IMR-90 (cell line): ENCODE measurements at regions not wholly inside any gene's neighbourhood (a gene's known extent, or its start where the extent isn't known, plus 50 kb on each side); places are given as distances from the start of the nearest gene placed in this dataset.

Experiments used
- ATAC-seq: fragments of 200-7000 bp; cut with Tn5 transposase; 2 replicates; pipeline ENCODE4 v1.9.1; 2020; ENCODE audit warnings: low read depth, mild to moderate bottlenecking, moderate library complexity
- BruUV-seq: library from RNA; stranded (reverse); fragments of 400-500 nt; replicated peaks from 2 replicates; lab custom pipeline; 2021; lab: Mats Ljungman, UMichigan
- CTCF ChIA-PET: fragments of 300-600 bp; formaldehyde crosslinking; extraction: SDS; loops from one replicate; lab custom pipeline; 2021; ENCODE audit warnings: antibody characterized with exemption; lab: Yijun Ruan, JAX
- POLR2A ChIA-PET: fragments of 300-600 bp; sonication (Branson Sonifier 250); formaldehyde crosslinking; loops from one replicate; lab custom pipeline; 2022; ENCODE audit warnings: antibody characterized with exemption; ENCODE audit not compliant: unreplicated experiment; lab: Charles Lee
- DNase-seq: peaks from one replicate; pipeline ENCODE4 v3.0.0; 2013
- H2AFZ ChIP-seq: replicated peaks from 2 replicates; pipeline ENCODE3; 2013; ENCODE audit warnings: low read length, mild to moderate bottlenecking; ENCODE audit not compliant: poor library complexity
- H2AK5ac ChIP-seq: 2 replicates; pipeline ENCODE4 v1.6.1; 2013; ENCODE audit warnings: low read depth, low read length, inconsistent platforms
- H2AK9ac ChIP-seq: replicated peaks from 2 replicates; pipeline ENCODE3; 2013; ENCODE audit warnings: mild to moderate bottlenecking, low read depth, low read length, moderate library complexity; ENCODE audit not compliant: poor library complexity
- H2BK120ac ChIP-seq: 2 replicates; pipeline ENCODE4 v1.6.1; 2013; ENCODE audit warnings: low read depth, low read length, inconsistent platforms
- H2BK15ac ChIP-seq: 3 replicates; pipeline ENCODE4 v1.6.1; 2013; ENCODE audit warnings: low read depth, low read length, inconsistent platforms
- H2BK20ac ChIP-seq: 2 replicates; pipeline ENCODE4 v1.6.1; 2013; ENCODE audit warnings: low read depth, mild to moderate bottlenecking, inconsistent platforms, low read length, moderate library complexity
- H2BK5ac ChIP-seq: 2 replicates; pipeline ENCODE4 v1.6.1; 2013; ENCODE audit warnings: mild to moderate bottlenecking, low read depth, low read length, inconsistent platforms; ENCODE audit not compliant: poor library complexity, severe bottlenecking
- H3K14ac ChIP-seq: replicated peaks from 2 replicates; pipeline ENCODE4 v1.6.1; 2013; ENCODE audit warnings: low read depth, low read length, inconsistent platforms
- H3K18ac ChIP-seq: 2 replicates; pipeline ENCODE4 v1.6.1; 2013; ENCODE audit warnings: low read depth, low read length, control low read depth
- H3K23ac ChIP-seq: 2 replicates; pipeline ENCODE4 v1.6.1; 2013; ENCODE audit warnings: low read depth, low read length, inconsistent platforms
- H3K27ac ChIP-seq: 2 replicates; pipeline ENCODE4 v1.5.1; 2013; ENCODE audit warnings: mild to moderate bottlenecking, control low read depth, low read length; ENCODE audit not compliant: insufficient read depth
- H3K27me3 ChIP-seq: 2 replicates; pipeline ENCODE4 v1.6.1; 2013; ENCODE audit warnings: low read length; ENCODE audit not compliant: control insufficient read depth, insufficient read depth
- H3K36me3 ChIP-seq: 2 replicates; pipeline ENCODE4 v1.6.1; 2013; ENCODE audit warnings: low read length, mixed read lengths; ENCODE audit not compliant: control insufficient read depth, insufficient read depth
- H3K4ac ChIP-seq: 2 replicates; pipeline ENCODE4 v1.6.1; 2013; ENCODE audit warnings: low read depth, low read length, inconsistent platforms
- H3K4me1 ChIP-seq: 2 replicates; pipeline ENCODE4 v1.6.1; 2013; ENCODE audit warnings: low read length, mixed read lengths; ENCODE audit not compliant: control insufficient read depth, insufficient read depth
- H3K4me2 ChIP-seq: 2 replicates; pipeline ENCODE4 v1.6.1; 2013; ENCODE audit warnings: low read depth, mild to moderate bottlenecking, control low read depth, low read length, moderate library complexity
- H3K4me3 ChIP-seq: 2 replicates; pipeline ENCODE4 v1.5.1; 2013; ENCODE audit warnings: low read depth, mild to moderate bottlenecking, control low read depth, low read length, moderate library complexity; ENCODE audit not compliant: insufficient read depth
- H3K56ac ChIP-seq: 2 replicates; pipeline ENCODE4 v1.6.1; 2013; ENCODE audit warnings: low read length, inconsistent platforms; ENCODE audit not compliant: insufficient read depth; ENCODE audit errors: extremely low read depth
- H3K79me1 ChIP-seq, 2 experiments: 2 replicates each; pipeline ENCODE4 v1.6.1; 2013; ENCODE audit warnings: low read length in 2 of 2, inconsistent platforms in 1 of 2, low read depth in 1 of 2
- H3K9ac ChIP-seq: 2 replicates; pipeline ENCODE4 v1.6.1; 2013; ENCODE audit warnings: low read depth, low read length, control low read depth
- H3K9me1 ChIP-seq: 2 replicates; pipeline ENCODE4 v1.6.1; 2013; ENCODE audit warnings: low read length, inconsistent platforms; ENCODE audit not compliant: insufficient read depth
- H3K9me3 ChIP-seq: 2 replicates; pipeline ENCODE4 v1.6.1; 2013; ENCODE audit warnings: low read length; ENCODE audit not compliant: control insufficient read depth, insufficient read depth
- H4K20me1 ChIP-seq: 2 replicates; pipeline ENCODE4 v1.6.1; 2013; ENCODE audit warnings: low read length, inconsistent platforms; ENCODE audit not compliant: insufficient read depth
- H4K5ac ChIP-seq: 2 replicates; pipeline ENCODE4 v1.6.1; 2013; ENCODE audit warnings: mild to moderate bottlenecking, low read depth, low read length, control low read depth
- H4K8ac ChIP-seq, 2 experiments: 2 replicates each; pipeline ENCODE4 v1.6.1; 2013; ENCODE audit warnings: low read depth in 2 of 2, low read length in 2 of 2, control low read depth in 1 of 2, inconsistent platforms in 1 of 2
- H4K91ac ChIP-seq: 2 replicates; pipeline ENCODE4 v1.6.1; 2013; ENCODE audit warnings: low read depth, low read length, inconsistent platforms; ENCODE audit not compliant: insufficient read depth
- BHLHE40 ChIP-seq: fragments of 150-350 bp; IDR thresholded peaks from 2 replicates; pipeline ENCODE4 v1.6.1; 2016; ENCODE audit warnings: mild to moderate bottlenecking, low read depth, low read length
- CEBPB ChIP-seq: IDR thresholded peaks from 2 replicates; pipeline ENCODE4 v1.6.1; 2012; ENCODE audit warnings: low read depth, low read length, improper control_type of control experiment
- CHD1 ChIP-seq: IDR thresholded peaks from 2 replicates; pipeline ENCODE4 v1.6.1; 2012; ENCODE audit warnings: low read depth, low read length, improper control_type of control experiment
- CTCF ChIP-seq: conservative IDR thresholded peaks from 2 replicates; pipeline ENCODE4 v1.5.1; 2012; ENCODE audit warnings: mild to moderate bottlenecking, low read depth, low read length, improper control_type of control experiment
- FOS ChIP-seq: fragments of 150-350 bp; IDR thresholded peaks from 2 replicates; pipeline ENCODE4 v1.6.1; 2016; ENCODE audit warnings: low read depth, low read length
- MAFK ChIP-seq: IDR thresholded peaks from 2 replicates; pipeline ENCODE4 v1.6.1; 2012; ENCODE audit warnings: low read depth, low read length, improper control_type of control experiment
- MAZ ChIP-seq: IDR thresholded peaks from 2 replicates; pipeline ENCODE4 v1.6.1; 2012; ENCODE audit warnings: low read depth, mild to moderate bottlenecking, low read length, improper control_type of control experiment, moderate library complexity, borderline replicate concordance
- MXI1 ChIP-seq: IDR thresholded peaks from 2 replicates; pipeline ENCODE4 v1.6.1; 2012; ENCODE audit warnings: low read depth, mild to moderate bottlenecking, low read length, moderate library complexity, borderline replicate concordance
- NFE2L2 ChIP-seq: fragments of 150-350 bp; IDR thresholded peaks from 2 replicates; pipeline ENCODE4 v1.6.1; 2016; ENCODE audit warnings: low read depth, mild to moderate bottlenecking, low read length
- POLR2A ChIP-seq: IDR thresholded peaks from 2 replicates; pipeline ENCODE4 v1.6.1; 2012; ENCODE audit warnings: mild to moderate bottlenecking, low read depth, low read length
- RAD21 ChIP-seq: IDR thresholded peaks from 2 replicates; pipeline ENCODE4 v1.6.1; 2012; ENCODE audit warnings: low read length, improper control_type of control experiment
- RCOR1 ChIP-seq: IDR thresholded peaks from 2 replicates; pipeline ENCODE4 v1.6.1; 2012; ENCODE audit warnings: mild to moderate bottlenecking, low read length, improper control_type of control experiment; ENCODE audit not compliant: insufficient replicate concordance
- RFX5 ChIP-seq: IDR thresholded peaks from 2 replicates; pipeline ENCODE4 v1.8.0; 2012; ENCODE audit warnings: low read depth, mild to moderate bottlenecking, low read length, moderate library complexity
- SMC3 ChIP-seq: fragments of 150-350 bp; IDR thresholded peaks from 2 replicates; pipeline ENCODE4 v1.6.1; 2016; ENCODE audit warnings: low read depth, mild to moderate bottlenecking, antibody characterized with exemption, low read length, moderate library complexity
- USF2 ChIP-seq: fragments of 150-350 bp; IDR thresholded peaks from 2 replicates; pipeline ENCODE4 v1.6.1; 2017; ENCODE audit warnings: mild to moderate bottlenecking, antibody characterized with exemption, low read length, low read depth
- WGBS, 2 experiments: methylation state at CpG; one replicate each; pipeline versions ENCODE4 v1.1.5 to v1.1.7; 2013; ENCODE audit warnings: missing lambda C conversion rate in 2 of 2; ENCODE audit not compliant: insufficient read length in 1 of 2; ENCODE audit errors: extremely low coverage in 2 of 2; 5-methylcytosine and 5-hydroxymethylcytosine counted together
- dilution Hi-C: fragments of 300-500 bp; cut with HindIII; formaldehyde crosslinking; loops from one replicate; pipeline ENCODE4 v1.14.3; 2018; ENCODE audit warnings: low sequenced_read_pairs; ENCODE audit not compliant: unreplicated experiment
- in situ Hi-C: fragments of 300-500 bp; cut with MboI; formaldehyde crosslinking; loops from 3 replicates; pipeline ENCODE4 v1.14.3; 2019; ENCODE audit warnings: low sequenced_read_pairs, inconsistent platforms, mixed read lengths
- intact Hi-C: fragments of 100-400 bp; cut with micrococcal nuclease; formaldehyde crosslinking; loops from 2 replicates; pipeline ENCODE4 v1.10.0; 2022
- TF ChIP-seq, protein P1 (sequence below): fragments of 150-350 bp; IDR thresholded peaks from 2 replicates; pipeline ENCODE4 v1.6.1; 2016; ENCODE audit warnings: low read depth, mild to moderate bottlenecking, low read length, moderate library complexity, borderline replicate concordance

DNA sequence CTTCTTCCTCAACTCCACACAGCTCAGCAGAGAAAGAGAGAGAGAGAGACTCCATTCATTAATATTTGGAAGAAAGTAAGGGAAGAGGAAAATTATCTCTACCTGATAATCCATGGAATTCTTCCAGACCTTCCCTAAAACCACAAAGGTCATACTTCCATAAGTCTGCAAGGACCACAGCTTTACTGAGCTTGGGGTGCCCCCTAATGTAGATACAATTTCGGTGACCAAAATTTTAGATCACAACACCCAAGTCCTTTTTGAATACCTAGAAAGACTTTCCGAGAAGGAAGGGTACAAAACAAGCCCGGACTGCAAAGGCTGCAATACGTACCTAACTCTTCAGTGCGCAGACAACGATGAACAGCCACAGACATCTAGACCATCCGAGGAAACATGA lies 523.9 kb downstream of the GLUD2 start:
- H3K4me3 ChIP-seq: no peak overlapping the region
- no peaks in the 10 kb centered on the region for H3K27me3 ChIP-seq
- ChIA-PET POLR2A (no interaction called here), CTCF (no interaction called here)
- H3K4ac ChIP-seq: no peak overlapping the region
- no peak overlapping the region for H4K91ac ChIP-seq
- H4K8ac ChIP-seq: no peak overlapping the region
- H3K79me1 ChIP-seq: no peaks in the 10 kb centered on the region
- ATAC-seq (no peak), DNase-seq (no peak)
- H3K56ac ChIP-seq: no peak overlapping the region
- H3K9me1 ChIP-seq: no peaks in the 10 kb centered on the region
- no peak overlapping the region for H2AK9ac ChIP-seq
- no peak overlapping the region for H3K9ac ChIP-seq
- H3K9me3 ChIP-seq: peaks cover 6% of the 10 kb centered on the region; the same call in 1 of the 2 replicates
- H3K36me3 ChIP-seq: no peaks in the 10 kb centered on the region
- intact Hi-C loops (no loop called here), dilution Hi-C loops (no loop called here), in situ Hi-C loops (no loop called here)
- no peak overlapping the region for H2BK15ac ChIP-seq
- 14% methylated on average over 1 of the region's 7 CpGs; no CpG with 5 or more reads in 1 of the 2 experiments for WGBS, 2 experiments
- no peak overlapping the region for H2BK120ac ChIP-seq
- BruUV-seq: no TSS peak
- H3K4me1 ChIP-seq: no peaks in the 10 kb centered on the region
- H2BK5ac ChIP-seq: no peak overlapping the region
- no peak overlapping the region for H2AK5ac ChIP-seq
- TF ChIP-seq, protein P1, sequence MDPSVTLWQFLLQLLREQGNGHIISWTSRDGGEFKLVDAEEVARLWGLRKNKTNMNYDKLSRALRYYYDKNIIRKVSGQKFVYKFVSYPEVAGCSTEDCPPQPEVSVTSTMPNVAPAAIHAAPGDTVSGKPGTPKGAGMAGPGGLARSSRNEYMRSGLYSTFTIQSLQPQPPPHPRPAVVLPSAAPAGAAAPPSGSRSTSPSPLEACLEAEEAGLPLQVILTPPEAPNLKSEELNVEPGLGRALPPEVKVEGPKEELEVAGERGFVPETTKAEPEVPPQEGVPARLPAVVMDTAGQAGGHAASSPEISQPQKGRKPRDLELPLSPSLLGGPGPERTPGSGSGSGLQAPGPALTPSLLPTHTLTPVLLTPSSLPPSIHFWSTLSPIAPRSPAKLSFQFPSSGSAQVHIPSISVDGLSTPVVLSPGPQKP: no peak
- no peak for TF ChIP-seq POLR2A
- no peak for TF ChIP-seq CTCF
- no peak for TF ChIP-seq BHLHE40
- TF ChIP-seq MAZ: no peak
- no peak for TF ChIP-seq CEBPB
- TF ChIP-seq RFX5: no peak
- TF ChIP-seq RCOR1: no peak
- TF ChIP-seq MXI1: no peak
- no peak for TF ChIP-seq SMC3
- TF ChIP-seq FOS: no peak
- no peak for TF ChIP-seq CHD1
- no peak for TF ChIP-seq MAFK
- TF ChIP-seq USF2: no peak
- TF ChIP-seq NFE2L2: no peak
- no peak for TF ChIP-seq RAD21
- H3K14ac ChIP-seq: no peak overlapping the region
- H3K23ac ChIP-seq: no peak overlapping the region
- no peak overlapping the region for H3K27ac ChIP-seq
- no peak overlapping the region for H3K18ac ChIP-seq
- H4K20me1 ChIP-seq: no peaks in the 10 kb centered on the region
- no peak overlapping the region for H2BK20ac ChIP-seq
- no peak overlapping the region for H4K5ac ChIP-seq
- H2AFZ ChIP-seq: no peak overlapping the region
- H3K4me2 ChIP-seq: no peak overlapping the region
